GM18508 (cell line): ENCODE measurements at regions not wholly inside any gene's neighbourhood (a gene's known extent, or its start where the extent isn't known, plus 50 kb on each side); places are given as distances from the start of the nearest gene placed in this dataset.

Experiments
- ATAC-seq: cut with Tn5 transposase; IDR thresholded peaks from one replicate; pipeline ENCODE4 v1.9.1; 2021; ENCODE audit warnings: moderate number of reproducible peaks; ENCODE audit not compliant: insufficient read depth, unreplicated experiment

- no peak for ATAC-seq
These were observed 526.2 kb downstream of the TBC1D22A start for GRCh38 chr22:47288680-47289079.

- ATAC-seq, result no peak
These were observed 525.1 kb downstream of the TBC1D22A start for GRCh38 chr22:47287516-47287915.

GRCh38 chr22:47286590-47286989, 524.1 kb downstream of the TBC1D22A start:
- no peak for ATAC-seq

- no peak for ATAC-seq
These were observed 523.5 kb downstream of the TBC1D22A start for GRCh38 chr22:47285981-47286380.

GRCh38 chr22:47284822-47285221, 522.4 kb downstream of the TBC1D22A start:
- no peak for ATAC-seq

GRCh38 chr22:47284360-47284759, 521.9 kb downstream of the TBC1D22A start:
- no peak for ATAC-seq

GRCh38 chr22:47283616-47284270, 521.3 kb downstream of the TBC1D22A start:
- no peak for ATAC-seq

GRCh38 chr22:47282851-47283250, 520.4 kb downstream of the TBC1D22A start:
- ATAC-seq, result no peak

- ATAC-seq, result no peak
These were observed 519.9 kb downstream of the TBC1D22A start for GRCh38 chr22:47282366-47282765.

- ATAC-seq, result no peak
These were observed 519.0 kb downstream of the TBC1D22A start for GRCh38 chr22:47281126-47282106.

- ATAC-seq, result no peak
These were observed 517.9 kb downstream of the TBC1D22A start for GRCh38 chr22:47280301-47280700.

- no peak for ATAC-seq
These were observed 517.3 kb downstream of the TBC1D22A start for GRCh38 chr22:47279746-47280145.

GRCh38 chr22:47279337-47279736, 516.9 kb downstream of the TBC1D22A start:
- ATAC-seq, result no peak

- no peak for ATAC-seq
These were observed 516.2 kb downstream of the TBC1D22A start for GRCh38 chr22:47278655-47279054.

GRCh38 chr22:47277531-47277930, 515.1 kb downstream of the TBC1D22A start:
- no peak for ATAC-seq

GRCh38 chr22:47276991-47277390, 514.5 kb downstream of the TBC1D22A start:
- ATAC-seq, result no peak

GRCh38 chr22:47276450-47276820, 514.0 kb downstream of the TBC1D22A start:
- ATAC-seq, result no peak

GRCh38 chr22:47275605-47276449, 513.4 kb downstream of the TBC1D22A start:
- ATAC-seq, result no peak

GRCh38 chr22:47274196-47274595, 511.7 kb downstream of the TBC1D22A start:
- no peak for ATAC-seq

GRCh38 chr22:47270463-47271135, 508.1 kb downstream of the TBC1D22A start:
- no peak for ATAC-seq
